ENCODE measurements at regions not wholly inside any gene's neighbourhood (a gene's known extent, or its start where the extent isn't known, plus 50 kb on each side); places are given as distances from the start of the nearest gene placed in this dataset.

- Mint-ChIP-seq H3K36me3 (ENCODE audit: insufficient read depth, unreplicated experiment) (no peaks in the 10 kb centered on the region), H3K4me3 (ENCODE audit: unreplicated experiment) (no peak overlapping the region), H3K27me3 (ENCODE audit: insufficient read depth, unreplicated experiment) (no peaks in the 10 kb centered on the region), H3K9me3 (ENCODE audit: unreplicated experiment) (no peaks in the 10 kb centered on the region), H3K27ac (ENCODE audit: low read depth, unreplicated experiment) (no peak overlapping the region), H3K4me1 (ENCODE audit: insufficient read depth, unreplicated experiment) (no peaks in the 10 kb centered on the region)
- intact Hi-C loops (cut with micrococcal nuclease) = no loop called here
- DNase-seq (ENCODE audit: unreplicated experiment) = no peak
- TF ChIP-seq CTCF (IDR thresholded peaks at IDR 0.05; ENCODE audit: unreplicated experiment) = no peak
- BruUV-seq (replicated peaks) = no TSS peak
- CTCF ChIA-PET = no interaction called here
- POLR2A ChIA-PET = no interaction called here
Measured at GRCh38 chr16:59394526-59394925, 660.4 kb upstream of the GOT2 start.

- no peak overlapping the region for H3K4me3 Mint-ChIP-seq (ENCODE audit: unreplicated experiment)
- no peak overlapping the region for H3K27ac Mint-ChIP-seq (ENCODE audit: low read depth, unreplicated experiment)
- intact Hi-C loops (cut with micrococcal nuclease) = no loop called here
- ChIA-PET CTCF (interaction anchor here (0.7 kb wide), 1 partner anchor 8 kb away, joined by 3 read pairs; no protein-coding TSS in a partner anchor), POLR2A (interaction anchor here (0.6 kb wide), 1 partner anchor 263 kb away, joined by 3 read pairs; no protein-coding TSS in a partner anchor)
- no peaks in the 10 kb centered on the region for H3K36me3 Mint-ChIP-seq (ENCODE audit: insufficient read depth, unreplicated experiment)
- BruUV-seq (replicated peaks) = no TSS peak
- H3K27me3 Mint-ChIP-seq (ENCODE audit: insufficient read depth, unreplicated experiment) = no peaks in the 10 kb centered on the region
- no peak for TF ChIP-seq CTCF (IDR thresholded peaks at IDR 0.05; ENCODE audit: unreplicated experiment)
- H3K4me1 Mint-ChIP-seq (ENCODE audit: insufficient read depth, unreplicated experiment) = peaks cover 9% of the 10 kb centered on the region
- DNase-seq (ENCODE audit: unreplicated experiment) = no peak
- no peaks in the 10 kb centered on the region for H3K9me3 Mint-ChIP-seq (ENCODE audit: unreplicated experiment)
Measured at GRCh38 chr16:59392911-59393310, 658.8 kb upstream of the GOT2 start.

GRCh38 chr16:59391617-59392364 lies 657.7 kb upstream of the GOT2 start:
- BruUV-seq (replicated peaks) = no TSS peak

DNA sequence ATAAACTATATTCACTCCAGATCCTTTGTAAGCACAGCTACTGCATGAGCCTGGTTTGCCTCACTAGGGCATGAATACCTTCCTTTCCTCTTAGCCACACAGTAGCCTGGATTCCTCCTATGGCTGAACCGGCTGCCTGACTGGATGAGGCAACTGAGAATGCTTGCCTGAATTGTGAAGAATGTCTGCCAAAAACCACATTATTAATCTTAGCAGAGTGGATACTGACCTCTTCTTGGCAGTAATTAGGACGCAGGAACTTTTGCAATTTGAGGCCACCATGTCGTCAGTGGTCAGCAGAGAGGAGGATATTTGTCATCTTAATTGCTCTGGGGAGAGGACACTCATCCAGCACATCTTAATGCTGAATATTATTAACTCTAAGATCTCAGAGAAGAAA lies 651.8 kb upstream of the GOT2 start:
- no peaks in the 10 kb centered on the region for H3K27me3 Mint-ChIP-seq (ENCODE audit: insufficient read depth, unreplicated experiment)
- ChIA-PET POLR2A (no interaction called here), CTCF (interaction anchor here (0.6 kb wide), 1 partner anchor 124 kb away, joined by 3 read pairs; no protein-coding TSS in a partner anchor)
- no peaks in the 10 kb centered on the region for H3K9me3 Mint-ChIP-seq (ENCODE audit: unreplicated experiment)
- no peak overlapping the region for H3K4me3 Mint-ChIP-seq (ENCODE audit: unreplicated experiment)
- H3K4me1 Mint-ChIP-seq (ENCODE audit: insufficient read depth, unreplicated experiment) = peaks cover 24% of the 10 kb centered on the region
- TF ChIP-seq CTCF (IDR thresholded peaks at IDR 0.05; ENCODE audit: unreplicated experiment) = no peak
- peak; percentile 61 for DNase-seq (ENCODE audit: unreplicated experiment)
- peak overlapping the region; percentile 46 for H3K27ac Mint-ChIP-seq (ENCODE audit: low read depth, unreplicated experiment)
- BruUV-seq (replicated peaks) = no TSS peak
- intact Hi-C loops (cut with micrococcal nuclease) = no loop called here
- no peaks in the 10 kb centered on the region for H3K36me3 Mint-ChIP-seq (ENCODE audit: insufficient read depth, unreplicated experiment)

More at GRCh38 chr16:59391617-59392364, 657.7 kb upstream of the GOT2 start:
- Mint-ChIP-seq H3K27me3 (ENCODE audit: insufficient read depth, unreplicated experiment) (no peaks in the 10 kb centered on the region), H3K4me3 (ENCODE audit: unreplicated experiment) (no peak overlapping the region), H3K36me3 (ENCODE audit: insufficient read depth, unreplicated experiment) (no peaks in the 10 kb centered on the region), H3K9me3 (ENCODE audit: unreplicated experiment) (no peaks in the 10 kb centered on the region), H3K27ac (ENCODE audit: low read depth, unreplicated experiment) (no peak overlapping the region), H3K4me1 (ENCODE audit: insufficient read depth, unreplicated experiment) (peaks cover 9% of the 10 kb centered on the region)
- no peak for DNase-seq (ENCODE audit: unreplicated experiment)
- intact Hi-C loops (cut with micrococcal nuclease) = no loop called here
- POLR2A ChIA-PET = no interaction called here
- TF ChIP-seq CTCF (IDR thresholded peaks at IDR 0.05; ENCODE audit: unreplicated experiment) = no peak
- CTCF ChIA-PET = no interaction called here
